Cardiac fibroblast (primary cell): ENCODE measurements at regions not wholly inside any gene's neighbourhood (a gene's known extent, or its start where the extent isn't known, plus 50 kb on each side); places are given as distances from the start of the nearest gene placed in this dataset.
"Not testable (repeated sequence)": the region's sequence is repeated elsewhere in the genome, so short reads cannot be mapped to it uniquely, and the experiment has no call there.

Source experiments
- DNase-seq, 2 donors: peaks; one replicate each; pipeline versions ENCODE4 v3.0.0 to v3.0.0-alpha.2; 2010; ENCODE audit warnings: low read depth in 2 of 2
- H3K4me3 ChIP-seq, 2 donors: replicated peaks in 1 of 2; 1 replicate in 1 of 2; 2 replicates in 1 of 2; pipeline ENCODE4 v1.5.1; 2011; ENCODE audit warnings: low read depth in 2 of 2, low read length in 2 of 2, mild to moderate bottlenecking in 2 of 2, moderate library complexity in 1 of 2
- TF ChIP-seq, protein P1 (sequence below): IDR thresholded peaks from one replicate; pipeline ENCODE4 v1.5.1; 2011; ENCODE audit warnings: low read depth, mild to moderate bottlenecking, low read length, inconsistent platforms

DNA sequence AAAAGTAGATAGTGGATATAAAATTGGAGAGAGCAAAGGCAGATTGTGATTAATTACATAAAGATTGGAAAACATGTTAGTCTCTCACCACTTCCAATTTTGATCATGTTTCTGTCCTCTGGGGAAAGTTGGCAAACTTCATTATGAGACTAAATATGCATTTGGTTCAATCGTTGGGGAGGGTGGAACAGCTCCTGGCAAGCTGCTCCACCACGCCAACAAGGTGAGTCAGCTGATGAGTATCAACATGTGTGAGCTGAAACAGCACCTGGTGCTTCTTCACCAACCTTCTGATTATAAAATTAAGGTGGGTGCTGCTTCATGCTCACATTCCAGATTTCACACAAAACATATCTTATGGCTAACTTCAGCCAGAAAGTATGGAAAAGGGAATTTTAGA is 1784.6 kb downstream of the SLITRK5 start:
- TF ChIP-seq, protein P1, sequence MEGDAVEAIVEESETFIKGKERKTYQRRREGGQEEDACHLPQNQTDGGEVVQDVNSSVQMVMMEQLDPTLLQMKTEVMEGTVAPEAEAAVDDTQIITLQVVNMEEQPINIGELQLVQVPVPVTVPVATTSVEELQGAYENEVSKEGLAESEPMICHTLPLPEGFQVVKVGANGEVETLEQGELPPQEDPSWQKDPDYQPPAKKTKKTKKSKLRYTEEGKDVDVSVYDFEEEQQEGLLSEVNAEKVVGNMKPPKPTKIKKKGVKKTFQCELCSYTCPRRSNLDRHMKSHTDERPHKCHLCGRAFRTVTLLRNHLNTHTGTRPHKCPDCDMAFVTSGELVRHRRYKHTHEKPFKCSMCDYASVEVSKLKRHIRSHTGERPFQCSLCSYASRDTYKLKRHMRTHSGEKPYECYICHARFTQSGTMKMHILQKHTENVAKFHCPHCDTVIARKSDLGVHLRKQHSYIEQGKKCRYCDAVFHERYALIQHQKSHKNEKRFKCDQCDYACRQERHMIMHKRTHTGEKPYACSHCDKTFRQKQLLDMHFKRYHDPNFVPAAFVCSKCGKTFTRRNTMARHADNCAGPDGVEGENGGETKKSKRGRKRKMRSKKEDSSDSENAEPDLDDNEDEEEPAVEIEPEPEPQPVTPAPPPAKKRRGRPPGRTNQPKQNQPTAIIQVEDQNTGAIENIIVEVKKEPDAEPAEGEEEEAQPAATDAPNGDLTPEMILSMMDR, result no peak
- H3K4me3 ChIP-seq, result no peak overlapping the region
- DNase-seq, result peak in 1 of 2 donors; percentile 2

DNA sequence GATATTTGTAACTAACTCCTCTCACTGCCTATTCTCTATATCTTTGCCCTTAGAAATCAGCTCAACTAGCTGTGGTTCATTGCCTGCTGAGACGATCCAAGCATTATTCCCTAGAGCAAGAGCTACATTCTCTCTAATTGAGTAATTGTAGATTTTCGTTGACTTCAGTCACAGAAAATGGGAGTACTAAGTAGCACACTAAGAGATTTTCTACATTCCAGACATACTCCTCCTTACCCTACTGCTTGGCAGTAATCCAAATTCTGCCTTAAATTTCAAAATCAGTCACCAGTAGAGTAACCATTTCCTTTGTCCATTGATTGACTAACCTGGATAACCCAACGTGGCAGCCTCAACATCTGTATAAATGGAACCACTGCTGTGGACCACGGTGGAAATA is 1786.8 kb downstream of the SLITRK5 start:
- H3K4me3 ChIP-seq, result no peak overlapping the region
- DNase-seq, result peak; percentile 82 to 90
- TF ChIP-seq, protein P1, result no peak

DNA sequence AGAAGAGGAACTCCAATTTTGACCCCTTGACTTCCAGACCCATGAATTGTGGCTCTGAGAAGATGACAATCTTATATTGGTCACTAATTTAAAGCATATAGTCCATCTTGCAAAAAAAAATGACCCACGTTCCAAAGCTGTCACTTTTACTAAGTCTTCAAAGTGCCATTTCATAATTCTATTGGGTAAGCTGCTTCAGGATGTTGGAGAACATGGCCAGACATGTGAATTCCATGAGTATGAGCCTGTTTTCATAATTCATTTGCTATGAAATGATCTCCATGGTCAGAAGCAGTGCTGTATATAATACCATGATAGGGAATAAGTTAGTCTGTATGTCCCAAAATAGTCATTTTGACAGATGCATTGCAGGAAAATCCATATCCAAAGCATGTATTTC is 1787.3 kb downstream of the SLITRK5 start:
- TF ChIP-seq, protein P1, result no peak
- peak; percentile 8 to 9 for DNase-seq
- no peak overlapping the region for H3K4me3 ChIP-seq

DNA sequence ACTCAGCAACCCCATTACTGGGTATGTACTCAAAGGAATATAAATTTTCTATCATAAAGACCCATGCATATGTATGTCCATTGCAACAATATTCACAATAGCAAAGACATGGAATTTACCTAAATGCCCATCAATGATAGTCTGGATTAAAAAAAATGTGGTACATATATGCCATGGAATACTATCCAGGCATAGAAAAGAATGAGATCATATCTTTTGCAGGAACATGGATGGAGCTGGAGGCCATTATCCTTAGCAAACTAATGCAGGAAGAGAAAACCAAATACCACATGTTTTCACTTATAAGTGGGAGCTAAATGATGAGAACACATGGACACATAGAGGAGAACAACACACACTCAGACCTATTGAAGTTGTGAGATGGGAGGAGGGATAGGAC is 1789.7 kb downstream of the SLITRK5 start:
- H3K4me3 ChIP-seq, DNase-seq: not testable (repeated sequence)

DNA sequence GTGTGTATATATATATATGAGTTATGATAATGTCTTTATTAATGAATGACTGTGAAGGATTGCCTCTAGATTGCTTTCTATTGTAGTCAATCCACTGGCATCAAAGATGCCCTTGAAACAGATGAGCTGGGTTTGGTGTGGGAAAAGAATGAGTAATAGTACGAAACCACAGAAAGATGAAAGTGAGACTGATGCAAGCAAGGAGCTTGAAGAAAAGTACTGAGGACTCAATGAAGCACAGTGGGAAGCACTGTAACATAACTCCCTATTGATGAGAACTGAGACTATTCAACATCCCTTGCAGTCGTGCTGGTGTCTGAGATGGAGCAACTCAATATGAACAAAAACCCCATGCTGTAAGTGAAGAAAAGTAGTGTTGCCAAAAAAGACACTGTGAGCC is 1794.2 kb downstream of the SLITRK5 start:
- TF ChIP-seq, protein P1, result no peak
- H3K4me3 ChIP-seq, result no peak overlapping the region
- DNase-seq, result peak; percentile 6 to 10

DNA sequence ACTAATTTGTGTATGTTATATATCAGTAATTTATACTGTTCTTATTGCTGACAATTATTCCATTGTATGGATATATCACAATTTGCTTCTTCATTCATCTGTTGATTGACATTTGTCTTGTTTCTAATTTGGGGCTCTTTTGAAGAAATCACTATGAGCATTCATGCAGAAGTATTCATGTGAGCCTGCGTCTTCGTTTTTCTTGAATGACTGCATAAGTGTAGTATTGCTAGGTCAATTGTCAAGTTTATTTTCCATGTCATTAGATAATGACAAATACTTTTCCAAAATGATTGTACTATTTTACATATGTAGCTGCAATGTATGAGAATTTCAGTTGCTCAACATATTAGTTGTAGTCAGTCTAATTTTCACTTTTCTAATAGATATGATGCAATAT is 1796.9 kb downstream of the SLITRK5 start:
- H3K4me3 ChIP-seq, result no peak overlapping the region
- TF ChIP-seq, protein P1, result no peak
- no peak for DNase-seq

DNA sequence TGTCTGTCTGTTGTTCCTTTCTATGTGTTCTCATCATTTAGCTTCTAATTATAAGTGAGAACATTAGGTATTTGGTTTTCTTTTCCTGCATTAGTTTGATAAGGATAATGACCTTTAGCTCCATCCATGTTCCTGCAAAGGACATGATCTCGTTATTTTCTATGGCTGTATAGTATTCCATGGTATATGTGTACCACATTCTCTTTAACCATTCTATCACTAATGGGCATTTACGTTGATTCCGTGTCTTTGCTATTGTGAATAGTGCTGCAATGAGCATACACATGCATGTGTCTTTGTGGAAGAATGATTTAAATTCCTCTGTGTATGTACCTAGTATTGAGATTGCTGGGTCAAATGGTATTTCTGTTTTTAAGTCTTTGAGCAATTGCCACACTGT is 1799.7 kb downstream of the SLITRK5 start:
- H3K4me3 ChIP-seq, result no peak overlapping the region
- DNase-seq, result no peak
- TF ChIP-seq, protein P1, result no peak
